H1 (cell line): ENCODE measurements at regions not wholly inside any gene's neighbourhood (a gene's known extent, or its start where the extent isn't known, plus 50 kb on each side); places are given as distances from the start of the nearest gene placed in this dataset.

Source experiments
- ASH2L ChIP-seq: fragments of 200-600, 300-600 bp; sonication (generic); IDR thresholded peaks from one replicate; pipeline ENCODE4 v1.7.1; 2017; ENCODE audit warnings: low read length
- CTCF ChIP-seq, 3 experiments: IDR thresholded peaks; 1 replicate in 2 of 3; 2 replicates in 1 of 3; pipeline versions ENCODE4 v1.5.1 to v1.6.1; 2011; ENCODE audit warnings: low read length in 3 of 3, mild to moderate bottlenecking in 3 of 3, inconsistent platforms in 2 of 3, low read depth in 1 of 3, moderate library complexity in 1 of 3; ENCODE audit not compliant: insufficient read depth in 1 of 3; ENCODE audit errors: control extremely low read depth in 1 of 3
- EGR1 ChIP-seq: IDR thresholded peaks from 2 replicates; pipeline ENCODE4 v1.6.1; 2011; ENCODE audit warnings: low read depth, low read length, borderline replicate concordance
- FOSL1 ChIP-seq: IDR thresholded peaks from 2 replicates; pipeline ENCODE4 v1.6.1; 2011; ENCODE audit warnings: mild to moderate bottlenecking, low read depth, low read length, moderate library complexity; ENCODE audit not compliant: insufficient read depth
- JUND ChIP-seq: IDR thresholded peaks from 2 replicates; pipeline ENCODE4 v1.6.1; 2011; ENCODE audit warnings: mild to moderate bottlenecking, improper control_type of control experiment, low read length
- SIX5 ChIP-seq: IDR thresholded peaks from 2 replicates; pipeline ENCODE4 v1.6.1; 2011; ENCODE audit warnings: mild to moderate bottlenecking, low read depth, low read length
- SP1 ChIP-seq: IDR thresholded peaks from 2 replicates; pipeline ENCODE4 v1.6.1; 2011; ENCODE audit warnings: low read depth, low read length
- TAF1 ChIP-seq: IDR thresholded peaks from 2 replicates; pipeline ENCODE4 v1.6.1; 2011; ENCODE audit warnings: mild to moderate bottlenecking, low read depth, low read length
- TAF7 ChIP-seq: optimal IDR thresholded peaks from 2 replicates; pipeline ENCODE3; 2011; ENCODE audit warnings: low read depth, mild to moderate bottlenecking, inconsistent platforms, low read length, moderate library complexity, borderline replicate concordance
- TF ChIP-seq, protein P1 (sequence below): IDR thresholded peaks from 2 replicates; pipeline ENCODE4 v1.6.1; 2011; ENCODE audit warnings: low read depth, mild to moderate bottlenecking, low read length; ENCODE audit not compliant: insufficient read depth

- TF ChIP-seq, protein P1, sequence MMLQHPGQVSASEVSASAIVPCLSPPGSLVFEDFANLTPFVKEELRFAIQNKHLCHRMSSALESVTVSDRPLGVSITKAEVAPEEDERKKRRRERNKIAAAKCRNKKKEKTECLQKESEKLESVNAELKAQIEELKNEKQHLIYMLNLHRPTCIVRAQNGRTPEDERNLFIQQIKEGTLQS: no peak
- TF ChIP-seq TAF7 (no peak), ASH2L (no peak), TAF1 (no peak), SIX5 (no peak), JUND (no peak), FOSL1 (no peak), SP1 (no peak), CTCF (IDR thresholded peaks at IDR 0.05; ENCODE audit: control extremely low read depth in 1 of 3, insufficient read depth in 1 of 3, low read depth in 1 of 3, low read length in 3 of 3) (no peak), EGR1 (no peak)
Observed at GRCh38 chr1:98057236-98057910, 136.5 kb upstream of the DPYD start (continued).
